ENCODE measurements at regions not wholly inside any gene's neighbourhood (a gene's known extent, or its start where the extent isn't known, plus 50 kb on each side); places are given as distances from the start of the nearest gene placed in this dataset.

DNA sequence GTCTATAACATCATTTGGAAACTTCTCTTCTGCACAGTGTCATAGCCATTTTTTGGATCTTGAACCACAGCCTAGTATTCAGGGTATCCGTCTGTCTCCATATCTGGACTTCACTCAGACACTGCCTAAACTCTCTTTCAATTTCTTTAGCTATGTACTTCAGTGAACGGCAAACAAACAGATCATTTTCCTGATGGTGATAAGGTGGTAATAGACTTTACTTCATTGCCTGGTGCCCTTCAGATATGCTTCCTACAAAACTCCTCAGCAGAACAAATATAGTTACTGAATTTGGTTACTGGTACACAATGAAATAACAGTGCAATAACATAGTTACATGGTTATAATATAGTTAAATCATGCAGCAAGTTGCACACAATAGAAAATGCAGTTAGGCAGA is 348.2 kb downstream of the ZSWIM6 start:
- Mint-ChIP-seq H3K36me3 (no peaks in the 10 kb centered on the region), H3K9me3 (no peaks in the 10 kb centered on the region), H3K4me3 (no peak overlapping the region), H3K27ac (no peak overlapping the region), H3K4me1 (no peaks in the 10 kb centered on the region), H3K27me3 (peaks cover 8% of the 10 kb centered on the region)
- no peak for DNase-seq

DNA sequence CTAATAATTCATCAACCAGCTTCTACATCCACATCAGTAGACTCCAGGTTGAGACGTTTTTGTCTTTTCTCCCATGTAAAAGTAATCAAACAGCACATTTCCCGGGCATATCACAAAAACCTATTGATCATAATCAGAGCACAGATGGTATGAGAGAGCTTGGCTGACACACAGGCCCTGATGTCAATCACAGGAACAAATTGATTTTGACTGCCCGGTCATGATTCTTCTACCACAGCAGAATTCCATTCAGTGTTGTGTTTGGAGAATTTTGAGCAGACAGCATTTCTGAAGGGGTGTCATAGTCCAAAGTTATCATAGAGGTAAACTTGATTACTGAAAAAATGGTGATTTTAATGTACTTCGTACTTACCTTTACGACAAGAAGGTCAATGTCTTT is 351.1 kb downstream of the ZSWIM6 start:
- Mint-ChIP-seq H3K4me3 (no peak overlapping the region), H3K4me1 (no peaks in the 10 kb centered on the region), H3K36me3 (no peaks in the 10 kb centered on the region), H3K27me3 (peaks cover 28% of the 10 kb centered on the region), H3K27ac (no peak overlapping the region), H3K9me3 (no peaks in the 10 kb centered on the region)
- no peak for DNase-seq

DNA sequence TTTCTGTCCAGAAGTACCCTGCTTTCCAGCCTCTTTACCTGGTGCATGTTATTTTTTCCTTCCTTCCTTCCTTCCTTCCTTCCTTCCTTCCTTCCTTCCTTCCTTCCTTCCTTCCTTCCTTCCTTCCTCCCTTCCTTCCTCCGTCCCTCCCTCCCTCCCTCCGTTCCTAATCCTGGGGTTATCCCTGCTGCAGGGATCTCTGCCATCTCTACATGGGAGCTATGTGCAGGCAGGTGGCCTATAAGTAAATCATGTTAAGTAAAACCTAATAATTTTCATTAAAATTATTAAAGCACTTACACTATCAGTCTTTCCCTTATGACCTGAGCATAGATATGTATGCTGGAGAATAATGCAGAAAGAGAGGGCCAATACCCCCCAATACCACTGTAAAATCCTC is 351.9 kb downstream of the ZSWIM6 start:
- Mint-ChIP-seq H3K4me3 (no peak overlapping the region), H3K9me3 (no peaks in the 10 kb centered on the region), H3K27ac (no peak overlapping the region), H3K27me3 (peaks cover 32% of the 10 kb centered on the region), H3K4me1 (no peaks in the 10 kb centered on the region), H3K36me3 (no peaks in the 10 kb centered on the region)
- no peak for DNase-seq

DNA sequence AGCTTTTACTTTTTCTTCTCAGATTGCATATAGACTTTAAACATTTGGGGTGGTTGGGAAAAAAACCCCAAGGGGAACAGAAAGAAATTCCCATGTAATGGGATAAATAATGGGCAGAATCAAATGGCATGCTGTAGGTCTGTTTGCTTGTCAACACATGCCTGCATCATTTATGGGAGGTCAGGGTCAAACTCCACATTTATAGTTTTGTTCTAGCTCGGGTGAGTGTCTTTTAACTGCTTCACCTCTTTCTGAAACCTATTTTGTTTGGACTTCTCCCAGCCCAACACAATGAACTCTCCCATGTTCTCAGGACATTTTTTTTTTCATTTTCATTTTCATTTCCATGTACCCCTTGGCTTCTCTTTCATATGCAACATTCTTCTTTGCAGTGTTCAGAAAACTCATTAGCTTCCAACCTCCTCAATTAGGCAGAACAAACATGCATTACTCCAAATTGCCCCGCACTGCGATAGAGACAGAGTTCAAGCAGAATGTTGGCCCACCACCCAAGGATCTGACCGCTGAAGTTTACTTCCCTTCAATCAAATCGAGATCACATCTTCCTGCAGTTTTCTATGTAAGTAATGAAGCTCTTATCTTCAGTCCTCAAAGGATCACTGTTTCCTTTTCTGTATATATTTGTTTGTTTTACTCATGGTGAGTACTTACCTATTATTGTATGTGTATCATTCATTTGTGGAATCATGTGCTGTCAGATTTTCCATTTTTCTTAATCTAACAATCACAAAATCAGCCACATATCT is 354.6 kb downstream of the ZSWIM6 start:
- peaks cover 31% of the 10 kb centered on the region for H3K27me3 Mint-ChIP-seq
- no peaks in the 10 kb centered on the region for H3K9me3 Mint-ChIP-seq
- H3K4me1 Mint-ChIP-seq, result no peaks in the 10 kb centered on the region
- DNase-seq, result no peak
- no peak overlapping the region for H3K4me3 Mint-ChIP-seq
- no peak overlapping the region for H3K27ac Mint-ChIP-seq
- H3K36me3 Mint-ChIP-seq, result no peaks in the 10 kb centered on the region

DNA sequence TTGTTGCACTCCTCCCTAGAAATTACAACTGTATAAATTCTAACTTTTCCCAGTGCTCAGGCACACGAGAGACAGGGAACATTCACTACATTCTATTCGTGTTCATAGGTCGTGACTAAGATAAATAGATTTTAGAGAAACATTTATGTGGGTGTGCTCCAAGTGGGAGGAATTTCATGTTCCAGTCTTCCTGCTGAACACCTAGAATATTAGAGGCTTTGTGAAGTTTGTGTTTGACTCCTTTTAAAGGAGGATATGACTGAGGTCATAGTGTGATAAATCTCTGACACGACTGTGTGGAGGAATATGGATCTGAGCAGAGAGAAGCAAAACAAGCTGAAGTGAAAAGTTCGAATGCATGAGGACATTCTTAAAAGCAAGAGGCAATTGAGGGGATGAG is 355.3 kb downstream of the ZSWIM6 start:
- H3K27me3 Mint-ChIP-seq, result peaks cover 31% of the 10 kb centered on the region
- DNase-seq, result no peak
- H3K27ac Mint-ChIP-seq, result no peak overlapping the region
- H3K4me3 Mint-ChIP-seq, result no peak overlapping the region
- H3K36me3 Mint-ChIP-seq, result no peaks in the 10 kb centered on the region
- no peaks in the 10 kb centered on the region for H3K9me3 Mint-ChIP-seq
- no peaks in the 10 kb centered on the region for H3K4me1 Mint-ChIP-seq

DNA sequence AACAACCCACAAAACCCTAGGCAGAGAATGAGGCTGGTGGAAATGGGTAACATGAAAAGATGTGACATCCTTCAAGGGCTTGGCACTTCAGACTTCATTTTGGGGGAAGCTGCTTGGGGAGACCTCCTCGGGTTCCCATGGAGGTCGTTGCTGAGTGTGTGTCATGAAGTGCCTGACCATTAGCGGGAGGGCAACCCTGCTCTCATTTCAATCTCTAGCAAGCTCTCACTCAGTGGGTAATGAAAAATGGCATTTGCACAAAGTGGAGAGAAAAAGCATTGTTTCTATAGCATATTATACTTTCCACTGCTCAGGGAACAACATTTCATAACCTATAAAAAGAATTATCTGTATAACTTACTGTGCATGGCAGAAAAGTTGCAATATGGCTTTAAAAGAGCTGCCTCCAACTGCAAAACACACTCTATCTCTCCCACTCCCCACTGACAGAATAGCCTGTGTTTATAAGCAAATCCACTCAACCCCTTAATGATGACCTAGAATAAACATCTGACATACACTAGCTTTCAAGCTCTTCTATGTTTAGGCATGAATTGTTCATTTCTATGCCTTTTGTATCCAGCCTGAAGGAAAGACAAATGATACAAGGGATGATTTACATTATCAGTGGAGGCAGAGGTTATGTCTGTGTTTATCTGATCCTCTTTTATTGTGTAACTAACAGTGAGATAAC is 357.2 kb downstream of the ZSWIM6 start:
- Mint-ChIP-seq H3K27ac (no peak overlapping the region), H3K27me3 (peaks cover 31% of the 10 kb centered on the region), H3K36me3 (no peaks in the 10 kb centered on the region), H3K4me3 (no peak overlapping the region), H3K4me1 (no peaks in the 10 kb centered on the region), H3K9me3 (peaks cover 1% of the 10 kb centered on the region)
- no peak for DNase-seq

DNA sequence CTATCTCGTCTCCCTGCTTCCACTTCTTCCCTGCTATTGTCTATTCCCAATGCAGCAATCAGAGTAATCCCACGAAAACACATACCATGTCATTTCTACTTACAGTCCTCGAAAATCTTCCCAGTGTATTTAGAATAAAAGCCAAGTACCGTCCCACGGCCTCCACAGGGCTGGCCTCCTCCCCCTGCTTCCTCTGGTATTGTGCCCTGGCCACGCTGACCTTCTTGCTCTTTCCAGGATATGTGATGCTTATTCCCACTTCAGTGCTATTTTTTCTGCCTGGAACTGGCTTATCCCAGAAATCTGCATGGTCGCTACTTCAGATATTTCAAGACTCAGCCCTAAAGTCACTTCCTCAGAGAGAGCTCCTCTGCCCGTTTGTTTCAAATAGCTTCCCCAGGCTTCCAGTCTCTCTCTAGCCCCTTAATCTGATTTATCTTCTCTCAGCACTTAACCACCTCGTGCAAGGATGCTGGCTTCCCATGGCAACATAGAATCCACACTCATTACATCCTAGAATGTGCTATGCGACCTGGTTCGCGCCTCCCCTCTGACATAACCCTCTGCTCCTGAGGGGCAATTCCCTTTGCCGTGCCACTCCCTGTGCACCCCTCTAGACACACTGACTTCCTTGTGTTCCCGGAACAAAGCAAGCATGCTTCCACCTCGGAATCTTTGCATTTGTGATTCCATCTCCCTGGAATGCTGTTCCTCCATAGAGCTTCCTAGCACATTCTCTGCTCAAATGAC is 365.9 kb downstream of the ZSWIM6 start:
- H3K4me3 Mint-ChIP-seq, result no peak overlapping the region
- no peaks in the 10 kb centered on the region for H3K27me3 Mint-ChIP-seq
- no peak for DNase-seq
- no peaks in the 10 kb centered on the region for H3K36me3 Mint-ChIP-seq
- no peaks in the 10 kb centered on the region for H3K4me1 Mint-ChIP-seq
- peaks cover 1% of the 10 kb centered on the region for H3K9me3 Mint-ChIP-seq
- H3K27ac Mint-ChIP-seq, result no peak overlapping the region

DNA sequence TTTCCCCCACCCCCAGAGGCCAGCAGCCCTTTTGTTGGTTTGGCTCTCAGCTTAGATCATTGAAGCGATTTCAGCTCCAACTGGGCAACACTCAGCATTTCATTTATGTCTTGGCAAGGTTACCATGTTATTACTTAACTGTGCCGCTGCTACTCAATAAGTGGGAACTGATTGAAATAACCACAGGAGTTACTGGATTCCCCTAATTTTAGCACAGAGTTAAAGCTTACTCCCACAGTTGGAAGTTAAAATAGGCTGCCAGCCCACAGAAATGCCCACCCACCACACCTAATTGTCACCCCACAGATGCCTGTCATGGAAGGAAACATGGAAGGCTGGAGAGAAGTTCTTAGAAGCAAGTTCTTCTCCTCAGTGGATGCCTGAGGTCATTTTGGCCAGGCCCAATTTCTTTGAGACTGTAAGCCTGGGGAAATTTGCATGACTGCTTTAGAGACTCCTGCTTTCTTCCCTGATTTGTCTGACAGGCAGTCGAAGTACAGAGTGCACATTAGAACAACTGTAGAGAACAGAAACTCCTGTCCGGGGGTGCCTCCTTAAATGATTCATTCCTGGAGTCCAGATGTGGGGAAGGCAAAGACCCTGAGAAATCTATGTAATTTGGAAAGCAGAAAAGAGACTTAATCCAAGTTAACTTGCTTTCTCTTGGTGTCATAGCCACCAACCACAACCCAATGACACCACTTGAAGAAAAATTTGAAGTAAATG is 370.0 kb downstream of the ZSWIM6 start:
- DNase-seq, result no peak
- H3K27ac Mint-ChIP-seq, result no peak overlapping the region

DNA sequence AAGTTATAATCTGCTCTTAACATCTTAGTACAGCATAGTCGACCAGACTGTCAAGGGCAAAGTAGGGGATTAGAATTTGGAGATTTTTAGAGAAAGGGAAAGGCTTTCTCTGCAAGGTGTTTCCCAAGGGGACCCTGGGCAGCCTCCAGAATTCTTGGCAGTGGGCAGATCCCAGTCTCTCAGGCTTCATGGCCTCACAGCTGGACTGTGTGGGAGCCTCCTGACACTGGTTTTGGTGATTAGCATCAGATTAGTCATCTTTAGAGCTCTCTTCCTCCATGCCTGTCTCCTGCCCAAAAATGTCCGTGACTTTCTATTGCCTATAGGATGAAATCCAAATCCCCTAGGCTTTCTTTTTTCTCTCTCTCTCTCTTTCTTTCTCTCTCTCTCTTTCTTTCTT is 370.7 kb downstream of the ZSWIM6 start:
- Mint-ChIP-seq H3K4me3 (no peak overlapping the region), H3K9me3 (no peaks in the 10 kb centered on the region), H3K27me3 (peaks cover 3% of the 10 kb centered on the region), H3K36me3 (no peaks in the 10 kb centered on the region), H3K27ac (no peak overlapping the region), H3K4me1 (no peaks in the 10 kb centered on the region)
- DNase-seq, result no peak

More for the DNA sequence above, 370.0 kb downstream of the ZSWIM6 start:
- Mint-ChIP-seq H3K4me1 (no peaks in the 10 kb centered on the region), H3K9me3 (no peaks in the 10 kb centered on the region), H3K36me3 (no peaks in the 10 kb centered on the region), H3K4me3 (no peak overlapping the region), H3K27me3 (peaks cover 3% of the 10 kb centered on the region)

DNA sequence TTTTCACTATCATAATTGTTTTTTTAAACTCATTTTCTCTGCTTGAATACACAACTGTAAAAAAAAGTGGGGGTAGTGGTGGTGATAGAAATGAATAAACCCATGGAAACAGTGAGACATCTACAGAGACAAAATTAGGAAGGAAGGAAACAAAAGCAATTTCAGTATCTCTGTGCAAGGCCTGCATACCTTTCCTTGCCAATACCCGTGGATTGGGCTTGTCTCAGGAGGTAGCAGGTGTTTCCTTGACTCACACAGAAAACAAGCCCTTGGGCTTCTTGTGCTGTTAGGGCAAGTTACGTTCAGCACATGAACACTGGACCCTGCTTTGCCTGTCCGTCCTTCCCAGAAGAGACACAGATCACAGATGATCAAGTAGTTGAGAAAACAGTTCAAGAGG is 372.2 kb downstream of the ZSWIM6 start:
- Mint-ChIP-seq H3K27me3 (peaks cover 3% of the 10 kb centered on the region), H3K4me1 (no peaks in the 10 kb centered on the region), H3K27ac (no peak overlapping the region), H3K9me3 (no peaks in the 10 kb centered on the region), H3K36me3 (no peaks in the 10 kb centered on the region), H3K4me3 (no peak overlapping the region)
- DNase-seq, result no peak

DNA sequence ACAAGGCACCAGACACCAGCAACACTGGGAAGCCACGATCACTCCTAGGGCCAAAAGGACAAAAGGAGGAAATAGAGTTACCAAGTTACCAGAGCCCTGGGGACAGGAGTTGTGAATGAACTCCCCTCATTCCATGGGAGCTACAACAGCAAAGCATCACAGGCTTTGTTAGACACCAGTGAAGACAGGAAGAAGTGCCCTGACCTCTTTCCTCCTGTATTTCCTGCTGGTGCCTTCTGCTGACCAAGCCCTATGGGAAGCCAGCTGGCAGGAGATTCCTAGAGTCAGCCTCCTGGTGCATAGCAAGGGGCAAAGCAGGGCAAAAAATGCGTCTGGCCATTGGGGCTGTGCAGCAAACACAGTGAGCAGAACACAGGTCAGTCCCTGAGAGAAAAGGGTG is 374.7 kb downstream of the ZSWIM6 start:
- Mint-ChIP-seq H3K36me3 (no peaks in the 10 kb centered on the region), H3K27ac (no peak overlapping the region), H3K27me3 (peaks cover 3% of the 10 kb centered on the region), H3K4me1 (no peaks in the 10 kb centered on the region), H3K4me3 (no peak overlapping the region), H3K9me3 (peaks cover 3% of the 10 kb centered on the region)
- no peak for DNase-seq

DNA sequence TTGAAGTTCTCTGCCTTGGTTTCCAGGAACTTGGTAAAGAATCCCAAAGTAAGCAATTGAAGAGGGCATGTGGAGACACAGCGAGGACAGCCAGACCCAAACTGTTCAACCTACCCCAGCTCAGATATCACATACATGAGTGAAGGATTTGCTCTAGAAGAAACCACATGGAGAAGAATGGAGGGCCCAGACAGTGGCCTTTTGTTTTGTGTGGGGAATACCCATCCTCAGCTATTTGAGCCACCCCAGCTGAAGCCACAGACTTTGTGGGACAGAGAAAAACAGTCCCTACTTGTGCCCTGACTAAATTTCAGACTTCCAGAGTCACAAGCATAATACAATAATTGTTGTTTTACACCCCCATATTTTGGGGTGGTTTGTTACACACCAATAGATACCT is 387.1 kb downstream of the ZSWIM6 start:
- Mint-ChIP-seq H3K4me3 (no peak overlapping the region), H3K9me3 (peaks cover 6% of the 10 kb centered on the region), H3K36me3 (no peaks in the 10 kb centered on the region), H3K27me3 (peaks cover 12% of the 10 kb centered on the region), H3K27ac (no peak overlapping the region), H3K4me1 (no peaks in the 10 kb centered on the region)
- DNase-seq, result no peak

DNA sequence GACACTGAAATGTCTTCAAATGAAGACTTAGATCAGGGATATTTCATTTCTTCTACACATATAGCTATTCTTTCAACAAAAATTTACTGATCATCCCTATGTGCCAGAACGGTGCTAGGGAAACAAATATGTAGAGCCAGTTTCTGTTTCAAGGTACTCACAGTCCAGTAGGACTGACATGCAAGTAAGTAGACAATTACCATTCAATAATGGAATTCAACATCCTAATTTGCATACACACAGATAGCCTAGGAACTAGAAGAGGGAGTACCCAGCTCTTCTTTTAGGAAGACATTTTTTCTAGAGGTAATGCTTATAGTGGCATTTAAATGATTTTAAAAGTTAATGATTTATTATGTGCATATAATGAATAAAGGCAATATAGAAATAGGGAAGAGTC is 388.8 kb downstream of the ZSWIM6 start:
- no peak overlapping the region for H3K27ac Mint-ChIP-seq
- no peaks in the 10 kb centered on the region for H3K36me3 Mint-ChIP-seq
- no peak for DNase-seq
- H3K4me3 Mint-ChIP-seq, result no peak overlapping the region
- no peaks in the 10 kb centered on the region for H3K4me1 Mint-ChIP-seq
- peaks cover 11% of the 10 kb centered on the region for H3K27me3 Mint-ChIP-seq
- H3K9me3 Mint-ChIP-seq, result peaks cover 6% of the 10 kb centered on the region

DNA sequence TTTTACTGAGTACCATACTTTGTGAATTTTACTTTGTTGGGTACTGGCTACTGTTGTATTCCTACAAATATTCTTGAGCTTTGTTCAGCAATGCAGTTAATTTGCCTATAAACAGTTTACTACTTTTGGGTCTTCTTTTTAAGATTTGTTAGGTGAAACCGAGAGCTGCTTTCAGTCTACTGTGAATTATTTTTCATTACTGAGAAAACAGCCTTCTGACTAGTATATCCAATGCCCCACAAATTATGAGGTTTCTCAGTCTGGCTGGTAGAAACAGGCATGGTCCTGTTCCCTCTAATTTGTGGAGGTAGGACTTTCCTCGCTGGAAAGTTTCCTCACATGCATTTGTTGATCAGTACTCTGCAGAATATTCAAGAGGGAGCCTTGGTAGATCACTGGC is 392.0 kb downstream of the ZSWIM6 start:
- no peak overlapping the region for H3K4me3 Mint-ChIP-seq
- DNase-seq, result no peak
- peaks cover 6% of the 10 kb centered on the region for H3K9me3 Mint-ChIP-seq
- H3K27me3 Mint-ChIP-seq, result peaks cover 4% of the 10 kb centered on the region
- no peaks in the 10 kb centered on the region for H3K36me3 Mint-ChIP-seq
- no peaks in the 10 kb centered on the region for H3K4me1 Mint-ChIP-seq
- H3K27ac Mint-ChIP-seq, result no peak overlapping the region

DNA sequence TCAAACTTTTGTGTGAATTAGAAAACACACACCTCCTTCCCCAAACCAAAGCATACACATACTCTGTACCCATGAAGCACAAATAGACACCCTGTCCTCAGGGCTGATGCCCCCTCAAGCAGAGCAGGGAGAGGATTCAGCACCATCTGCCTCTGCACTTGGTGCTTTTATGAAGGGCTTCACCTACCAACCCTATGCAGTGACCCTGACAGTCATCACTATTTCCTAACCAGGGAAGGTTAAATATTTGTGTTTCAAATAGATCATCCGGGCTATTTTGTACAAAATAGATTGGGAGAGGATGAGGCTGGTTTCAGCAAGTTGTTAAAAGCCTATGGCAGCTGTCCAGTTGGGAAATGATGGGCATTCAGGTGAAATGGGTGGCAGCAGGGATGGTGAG is 396.2 kb downstream of the ZSWIM6 start:
- Mint-ChIP-seq H3K9me3 (no peaks in the 10 kb centered on the region), H3K4me1 (no peaks in the 10 kb centered on the region), H3K27me3 (peaks cover 39% of the 10 kb centered on the region), H3K4me3 (no peak overlapping the region), H3K36me3 (no peaks in the 10 kb centered on the region), H3K27ac (no peak overlapping the region)
- DNase-seq, result no peak
